ENCODE measurements at regions not wholly inside any gene's neighbourhood (a gene's known extent, or its start where the extent isn't known, plus 50 kb on each side); places are given as distances from the start of the nearest gene placed in this dataset.

GRCh38 chr1:59032228-59032627 lies 248.4 kb upstream of the JUN start:
- DNase-seq, result no peak

- no peak for DNase-seq
Measured at GRCh38 chr1:59033761-59034160, 249.9 kb upstream of the JUN start.

GRCh38 chr1:59034925-59035324 lies 251.1 kb upstream of the JUN start:
- DNase-seq, result no peak

GRCh38 chr1:59039551-59039950 lies 255.7 kb upstream of the JUN start:
- no peak for DNase-seq

DNA sequence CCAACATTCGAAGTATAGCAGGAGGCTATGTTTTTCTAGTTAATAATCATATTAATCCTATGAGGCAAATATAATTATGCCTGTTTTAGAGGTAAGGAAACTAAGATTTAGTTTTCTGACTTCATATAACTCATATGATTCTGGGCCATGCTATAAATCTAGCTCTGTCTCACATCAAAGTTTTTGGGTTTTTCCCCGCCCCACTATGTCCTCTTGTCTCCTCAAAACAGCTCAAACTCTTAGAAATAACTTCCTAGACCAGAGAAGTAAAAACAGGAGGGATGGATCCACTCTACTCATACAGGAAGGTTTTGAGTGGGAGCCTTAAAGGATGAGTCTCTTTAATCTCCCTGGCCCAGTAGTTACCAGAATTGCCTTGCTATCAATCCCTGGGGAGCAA lies 256.4 kb upstream of the FGGY start:
- DNase-seq, result no peak

- DNase-seq, result no peak
Measured at GRCh38 chr1:59041646-59042277, 255.1 kb upstream of the FGGY start.

GRCh38 chr1:59043796-59044195 lies 253.1 kb upstream of the FGGY start:
- DNase-seq, result no peak

- no peak for DNase-seq
Measured at GRCh38 chr1:59044535-59045121, 252.3 kb upstream of the FGGY start.

GRCh38 chr1:59045137-59045536 lies 251.8 kb upstream of the FGGY start:
- DNase-seq, result no peak

DNA sequence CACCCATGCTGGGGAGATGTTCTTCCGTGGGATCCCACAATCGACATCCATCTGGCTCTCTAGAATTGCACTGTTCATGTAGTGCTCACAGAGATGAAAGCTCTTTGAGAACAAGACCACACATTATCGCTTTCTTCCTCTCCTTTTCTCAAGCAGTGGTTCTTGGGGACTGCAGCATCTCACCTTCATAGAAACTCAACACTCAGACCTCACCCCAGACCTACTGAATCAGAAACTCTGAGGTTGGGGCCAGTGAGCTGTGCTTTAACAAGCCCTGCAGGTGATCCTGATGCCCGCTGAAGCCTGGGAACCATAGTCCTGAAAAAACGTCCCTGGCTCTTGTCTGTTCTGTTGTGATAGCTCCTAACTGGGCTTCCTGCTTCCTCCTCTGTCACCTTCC lies 251.3 kb upstream of the FGGY start:
- no peak for DNase-seq

- DNase-seq, result no peak
Measured at GRCh38 chr1:59046134-59046533, 250.8 kb upstream of the FGGY start.

DNA sequence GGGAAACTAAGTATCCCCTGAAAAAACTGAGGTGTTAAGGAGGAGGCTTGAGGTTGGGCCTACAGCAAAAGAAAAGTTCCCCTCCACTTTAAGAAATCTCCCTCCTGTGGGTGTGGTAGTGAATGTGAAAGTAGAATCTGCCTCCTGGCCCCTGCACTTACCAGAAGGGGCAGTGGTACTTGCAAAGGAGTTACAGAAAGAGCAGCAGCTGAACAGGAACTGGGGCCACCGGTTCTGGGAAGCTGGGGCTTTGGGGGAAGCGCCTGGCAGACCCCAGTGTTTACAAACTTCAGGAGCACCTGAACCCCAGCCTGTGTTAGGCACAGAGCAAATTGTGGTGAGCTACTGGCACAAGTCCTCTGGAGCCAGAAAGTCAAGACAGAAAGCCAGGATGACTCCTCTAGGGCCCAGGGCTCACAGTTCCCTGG lies 250.2 kb upstream of the FGGY start:
- DNase-seq, result no peak

GRCh38 chr1:59051007-59051406 lies 245.9 kb upstream of the FGGY start:
- DNase-seq, result no peak

- no peak for DNase-seq
Measured at GRCh38 chr1:59052166-59052590, 244.7 kb upstream of the FGGY start.

GRCh38 chr1:59054172-59054571 lies 242.7 kb upstream of the FGGY start:
- no peak for DNase-seq

DNA sequence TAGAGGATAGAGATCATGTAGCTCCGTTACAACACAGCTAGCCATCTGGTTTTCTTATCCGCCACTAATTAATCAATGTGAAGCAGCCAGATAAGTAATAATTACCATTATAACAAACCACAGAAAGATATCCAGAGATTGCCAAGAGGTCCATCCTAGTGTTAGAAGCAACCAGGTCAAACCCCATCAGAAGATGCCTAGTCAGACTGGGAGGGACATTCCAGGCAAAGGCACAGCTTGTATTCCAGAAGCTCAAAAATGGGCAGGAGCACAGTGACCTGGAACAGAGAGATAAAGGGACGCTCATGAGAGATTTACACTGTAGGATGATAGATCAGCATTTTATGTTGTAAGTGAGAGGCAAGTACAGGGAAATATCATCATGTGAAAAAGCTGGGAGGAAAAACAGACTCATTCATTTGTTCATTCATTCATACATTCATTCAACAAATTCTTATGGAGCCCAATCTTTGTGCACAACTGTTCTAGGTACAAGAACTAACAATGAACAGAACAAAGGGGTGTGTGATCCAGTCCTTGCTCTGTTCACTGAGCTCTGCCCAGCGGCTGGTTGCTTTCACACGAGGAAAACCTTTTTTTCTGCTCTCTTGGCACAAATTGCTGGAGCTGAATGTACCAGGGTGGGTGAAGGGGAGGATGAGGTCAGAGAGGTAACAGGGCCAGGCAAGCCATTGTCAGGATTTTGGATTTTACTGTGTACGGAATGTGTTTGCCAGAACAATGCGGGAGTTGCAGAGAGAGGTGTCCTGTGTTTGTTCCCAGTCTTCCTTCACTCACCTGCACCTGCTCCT lies 240.8 kb upstream of the FGGY start:
- DNase-seq, result no peak

GRCh38 chr1:59057211-59057694 lies 239.6 kb upstream of the FGGY start:
- no peak for DNase-seq

DNA sequence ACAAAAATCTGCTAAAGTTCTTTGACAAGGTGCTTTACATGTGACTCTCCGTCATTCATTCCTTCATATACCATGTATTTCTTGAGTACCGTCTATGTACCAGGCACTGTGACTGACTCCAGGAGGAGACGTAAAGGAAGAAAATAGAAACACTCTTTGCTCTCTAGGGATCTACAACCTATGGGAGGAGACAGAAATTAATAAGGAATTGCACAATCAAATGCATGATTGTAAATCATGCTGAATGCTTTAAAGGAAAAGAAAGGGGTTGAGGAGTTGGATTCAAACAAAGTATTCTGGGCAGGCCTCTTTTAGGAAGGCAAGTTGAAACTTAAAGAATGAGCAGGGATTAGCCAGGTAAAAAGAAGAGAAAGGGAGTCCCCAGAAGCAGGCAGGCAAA lies 239.1 kb upstream of the FGGY start:
- no peak for DNase-seq

DNA sequence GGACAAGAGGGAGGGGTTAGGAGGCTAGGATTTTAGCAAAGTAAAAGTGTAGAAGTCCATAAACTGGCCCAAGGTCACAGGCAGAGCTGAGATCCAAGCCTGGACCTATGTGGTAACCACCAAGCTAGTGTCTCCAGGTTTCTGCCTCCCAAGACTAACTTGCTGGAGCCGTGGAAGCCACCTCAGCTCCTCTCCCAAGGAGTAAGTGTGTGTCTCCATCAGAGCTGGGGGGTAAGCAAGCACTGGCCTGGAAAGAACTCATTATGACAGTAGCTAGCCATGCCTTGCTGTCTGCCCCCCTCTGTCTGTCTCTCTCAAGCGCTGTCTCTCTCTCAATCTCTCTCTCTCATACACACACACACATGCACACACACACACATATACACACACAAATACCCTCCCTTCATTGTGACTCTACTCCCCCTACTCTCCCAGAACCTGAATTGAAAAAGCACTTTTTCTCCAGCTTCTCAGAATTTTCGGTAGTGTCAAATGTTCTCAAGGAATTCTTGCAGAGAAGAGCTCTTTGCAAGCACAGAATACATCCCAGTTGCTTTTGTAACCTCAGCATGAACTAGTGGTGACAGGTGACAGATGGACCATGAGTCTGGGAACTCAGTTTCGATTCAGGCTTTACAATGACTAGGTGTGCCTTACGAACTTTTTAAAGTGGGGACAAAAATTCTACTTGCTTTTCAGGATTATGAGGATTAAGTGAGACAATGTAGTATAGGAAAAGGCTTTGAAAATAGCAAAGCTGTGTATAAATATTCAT lies 238.0 kb upstream of the FGGY start:
- DNase-seq, result no peak

DNA sequence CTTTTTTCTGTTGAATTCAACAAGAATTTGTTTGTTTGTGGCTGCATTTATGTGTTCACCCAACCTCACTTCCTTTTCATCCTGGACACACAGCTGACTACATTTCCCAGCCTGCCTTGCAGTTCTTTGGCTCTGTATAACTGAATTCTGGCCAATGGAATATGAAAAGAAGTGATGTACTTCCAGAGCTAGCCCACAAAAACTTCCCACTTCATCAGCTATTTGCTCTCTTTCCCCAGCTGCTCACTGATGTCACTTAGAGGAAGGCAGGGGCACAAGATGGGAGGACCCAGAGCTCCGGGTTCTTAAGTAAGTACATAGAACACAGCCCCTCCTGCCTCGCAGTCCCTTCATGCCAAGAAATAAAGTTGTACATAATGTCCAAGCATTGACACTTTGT lies 235.0 kb upstream of the FGGY start:
- DNase-seq, result no peak

DNA sequence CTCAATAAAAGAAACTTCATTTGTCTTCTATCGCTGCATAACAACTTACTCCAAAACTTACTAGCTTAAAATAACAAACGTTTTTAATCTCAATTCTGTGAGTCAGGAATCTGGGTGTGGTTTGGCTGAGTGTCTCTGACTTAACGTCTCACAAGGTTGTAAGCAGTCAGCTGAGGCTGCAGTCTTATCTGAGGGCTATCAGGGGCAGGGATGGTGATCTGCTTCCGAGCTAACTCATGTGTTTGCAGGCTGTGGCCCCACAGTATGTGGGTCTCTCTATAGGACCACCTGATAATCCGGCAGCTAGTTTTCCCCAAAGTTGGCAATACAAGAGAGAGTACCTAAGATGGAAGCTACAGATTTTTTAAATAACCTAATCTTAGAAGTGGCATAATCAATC lies 234.2 kb upstream of the FGGY start:
- no peak for DNase-seq

DNA sequence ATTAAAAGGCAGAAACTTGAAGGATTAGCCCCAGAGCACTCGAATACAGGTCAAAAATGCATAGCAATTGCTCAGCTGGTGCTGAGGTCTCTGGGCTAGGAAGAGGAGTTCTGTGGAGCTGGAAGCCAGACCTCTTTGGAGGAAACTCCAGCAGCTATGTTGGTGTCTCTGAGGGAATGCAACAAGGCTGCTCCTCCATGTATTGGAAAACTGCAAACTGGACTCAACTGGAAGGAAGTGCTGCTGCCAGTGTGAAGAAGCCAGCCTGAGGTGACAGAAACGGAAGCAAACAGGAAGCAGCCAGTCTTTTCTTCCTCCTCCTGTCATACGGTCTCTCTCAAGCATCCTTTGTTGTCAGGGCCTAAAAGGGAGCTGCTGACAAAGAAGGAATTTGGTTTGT lies 233.4 kb upstream of the FGGY start:
- DNase-seq, result no peak

- no peak for DNase-seq
Measured at GRCh38 chr1:59064592-59064991, 232.3 kb upstream of the FGGY start.

All from GF-D8 (cell line).